Activated B cell treated with CpG ODN at 0.5 μM for 24 hours (primary cell): ENCODE measurements at regions not wholly inside any gene's neighbourhood (a gene's known extent, or its start where the extent isn't known, plus 50 kb on each side); places are given as distances from the start of the nearest gene placed in this dataset.
"Not testable (repeated sequence)": the region's sequence is repeated elsewhere in the genome, so short reads cannot be mapped to it uniquely, and the experiment has no call there.

Experiments used
- ATAC-seq: fragments of 200-7000 bp; cut with Tn5 transposase; one replicate; pipeline ENCODE4 v1.10.0; 2021; ENCODE audit warnings: low read depth, mild to moderate bottlenecking, moderate library complexity
- CTCF ChIA-PET: fragments of 350-600 bp; sonication (Branson Sonifier 250); formaldehyde crosslinking; loops from one replicate; lab custom pipeline; 2021; ENCODE audit warnings: antibody characterized with exemption; lab: Charles Lee
- POLR2A ChIA-PET: fragments of 350-600 bp; sonication (Branson Sonifier 250); formaldehyde crosslinking; loops from one replicate; lab custom pipeline; 2021; ENCODE audit warnings: antibody characterized with exemption; lab: Charles Lee
- DNase-seq: peaks from one replicate; pipeline ENCODE4 v3.0.0; 2022
- H3K27ac Mint-ChIP-seq: one replicate; pipeline ENCODE4 v1.8.0; 2020; ENCODE audit warnings: mixed read lengths
- H3K27me3 Mint-ChIP-seq: one replicate; pipeline ENCODE4 v1.8.0; 2021; ENCODE audit warnings: mixed read lengths
- H3K36me3 Mint-ChIP-seq: one replicate; pipeline ENCODE4 v1.8.0; 2021; ENCODE audit warnings: low read depth, mixed read lengths
- H3K4me1 Mint-ChIP-seq: one replicate; pipeline ENCODE4 v1.8.0; 2021; ENCODE audit warnings: mixed read lengths
- H3K4me3 Mint-ChIP-seq: one replicate; pipeline ENCODE4 v1.8.0; 2020; ENCODE audit warnings: mild to moderate bottlenecking, mixed read lengths
- H3K9me3 Mint-ChIP-seq: one replicate; pipeline ENCODE4 v1.8.0; 2020; ENCODE audit warnings: mixed read lengths
- CTCF ChIP-seq: fragments of 200-600 bp; IDR thresholded peaks from one replicate; pipeline ENCODE4 v1.8.0; 2022; ENCODE audit warnings: antibody characterized with exemption, mild to moderate bottlenecking
- intact Hi-C: fragments of 100-400 bp; cut with micrococcal nuclease; formaldehyde crosslinking; loops from one replicate; pipeline ENCODE4 v1.15.1; 2024

- ChIA-PET POLR2A (no interaction called here), CTCF (no interaction called here)
- TF ChIP-seq CTCF = no peak
- intact Hi-C loops = no loop called here
- H3K4me1 Mint-ChIP-seq = no peaks in the 10 kb centered on the region
- H3K27ac Mint-ChIP-seq = no peak overlapping the region
- H3K4me3 Mint-ChIP-seq = no peak overlapping the region
- DNase-seq (no peak), ATAC-seq (no peak)
- H3K27me3 Mint-ChIP-seq = no peaks in the 10 kb centered on the region
- H3K36me3 Mint-ChIP-seq = no peaks in the 10 kb centered on the region
- H3K9me3 Mint-ChIP-seq = no peaks in the 10 kb centered on the region
Observed at GRCh38 chrX:5306654-5307121, 922.0 kb downstream of the NLGN4X start.

- DNase-seq (no peak), ATAC-seq (no peak)
- Mint-ChIP-seq H3K27me3 (no peaks in the 10 kb centered on the region), H3K4me1 (no peaks in the 10 kb centered on the region), H3K4me3 (no peak overlapping the region), H3K36me3 (no peaks in the 10 kb centered on the region), H3K9me3 (no peaks in the 10 kb centered on the region), H3K27ac (no peak overlapping the region)
- ChIA-PET CTCF (no interaction called here), POLR2A (no interaction called here)
- intact Hi-C loops = no loop called here
- TF ChIP-seq CTCF = no peak
Observed at GRCh38 chrX:5305452-5305851, 923.2 kb downstream of the NLGN4X start.

- H3K4me3 Mint-ChIP-seq = no peak overlapping the region
- no peak for TF ChIP-seq CTCF
- ATAC-seq (no peak), DNase-seq (no peak)
- H3K27me3 Mint-ChIP-seq = no peaks in the 10 kb centered on the region
- intact Hi-C loops = no loop called here
- peaks cover 1% of the 10 kb centered on the region for H3K9me3 Mint-ChIP-seq
- no peaks in the 10 kb centered on the region for H3K4me1 Mint-ChIP-seq
- ChIA-PET POLR2A (no interaction called here), CTCF (no interaction called here)
- H3K27ac Mint-ChIP-seq = no peak overlapping the region
- H3K36me3 Mint-ChIP-seq = no peaks in the 10 kb centered on the region
Observed at GRCh38 chrX:5295004-5295403, 933.7 kb downstream of the NLGN4X start.

GRCh38 chrX:5290635-5291034 lies 938.0 kb downstream of the NLGN4X start:
- POLR2A ChIA-PET = no interaction called here
- Mint-ChIP-seq H3K36me3 (no peaks in the 10 kb centered on the region), H3K27ac (no peak overlapping the region), H3K4me3 (no peak overlapping the region), H3K9me3 (peaks cover 3% of the 10 kb centered on the region), H3K27me3 (no peaks in the 10 kb centered on the region), H3K4me1 (no peaks in the 10 kb centered on the region)
- TF ChIP-seq CTCF = no peak
- DNase-seq = no peak
- CTCF ChIA-PET = no interaction called here
- no peak for ATAC-seq
- intact Hi-C loops = no loop called here

GRCh38 chrX:5289949-5290348 lies 938.7 kb downstream of the NLGN4X start:
- H3K27me3 Mint-ChIP-seq, intact Hi-C loops, DNase-seq, H3K9me3 Mint-ChIP-seq, H3K36me3 Mint-ChIP-seq, CTCF ChIA-PET, ATAC-seq, H3K4me3 Mint-ChIP-seq, POLR2A ChIA-PET, H3K27ac Mint-ChIP-seq, H3K4me1 Mint-ChIP-seq: not testable (repeated sequence)

GRCh38 chrX:5278908-5279307 lies 949.8 kb downstream of the NLGN4X start:
- no peak overlapping the region for H3K4me3 Mint-ChIP-seq
- intact Hi-C loops = no loop called here
- DNase-seq (no peak), ATAC-seq (no peak)
- no peaks in the 10 kb centered on the region for H3K27me3 Mint-ChIP-seq
- TF ChIP-seq CTCF = no peak
- no peaks in the 10 kb centered on the region for H3K4me1 Mint-ChIP-seq
- H3K36me3 Mint-ChIP-seq = no peaks in the 10 kb centered on the region
- POLR2A ChIA-PET = no interaction called here
- peaks cover 3% of the 10 kb centered on the region for H3K9me3 Mint-ChIP-seq
- no peak overlapping the region for H3K27ac Mint-ChIP-seq
- CTCF ChIA-PET = no interaction called here
